MCF 10A (cell line): ENCODE measurements at regions not wholly inside any gene's neighbourhood (a gene's known extent, or its start where the extent isn't known, plus 50 kb on each side); places are given as distances from the start of the nearest gene placed in this dataset.

Source experiments
- BruUV-seq: library from RNA; stranded (reverse); fragments of 400-500 nt; replicated peaks from 2 replicates; lab custom pipeline; 2021; lab: Mats Ljungman, UMichigan
- CTCF ChIA-PET: fragments of 300-600 bp; sonication (Branson Sonifier 250); formaldehyde crosslinking; extraction: SDS; loops from one replicate; lab custom pipeline; 2021; ENCODE audit warnings: antibody characterized with exemption, inconsistent platforms; lab: Yijun Ruan, JAX
- POLR2A ChIA-PET: fragments of 300-600, 350-650 bp; sonication (Branson Sonifier 250); formaldehyde crosslinking; extraction: SDS; loops from one replicate; lab custom pipeline; 2020; ENCODE audit warnings: antibody characterized with exemption, inconsistent platforms; lab: Yijun Ruan, JAX
- DNase-seq: peaks from one replicate; pipeline ENCODE4 v3.0.0-alpha.2; 2018; ENCODE audit not compliant: unreplicated experiment
- H3K27ac Mint-ChIP-seq: one replicate; pipeline ENCODE4 v1.8.0; 2022; ENCODE audit warnings: mild to moderate bottlenecking, low read depth, mixed read lengths; ENCODE audit not compliant: unreplicated experiment
- H3K27me3 Mint-ChIP-seq: one replicate; pipeline ENCODE4 v1.8.0; 2022; ENCODE audit warnings: mixed read lengths; ENCODE audit not compliant: insufficient read depth, unreplicated experiment
- H3K36me3 Mint-ChIP-seq: one replicate; pipeline ENCODE4 v1.8.0; 2022; ENCODE audit warnings: mild to moderate bottlenecking, moderate library complexity, mixed read lengths; ENCODE audit not compliant: insufficient read depth, unreplicated experiment
- H3K4me1 Mint-ChIP-seq: one replicate; pipeline ENCODE4 v1.8.0; 2022; ENCODE audit warnings: mixed read lengths; ENCODE audit not compliant: insufficient read depth, unreplicated experiment
- H3K4me3 Mint-ChIP-seq: one replicate; pipeline ENCODE4 v1.8.0; 2022; ENCODE audit warnings: mild to moderate bottlenecking, moderate library complexity, mixed read lengths; ENCODE audit not compliant: unreplicated experiment
- H3K9me3 Mint-ChIP-seq: one replicate; pipeline ENCODE4 v1.8.0; 2022; ENCODE audit warnings: mixed read lengths; ENCODE audit not compliant: unreplicated experiment
- intact Hi-C: fragments of 100-400 bp; cut with micrococcal nuclease; formaldehyde crosslinking; loops from 2 replicates; pipeline ENCODE4 v1.14.1; 2022
- TF ChIP-seq, protein P1 (sequence below): fragments of 200-600 bp; IDR thresholded peaks from one replicate; pipeline ENCODE4 v1.8.0; 2022; ENCODE audit warnings: antibody characterized with exemption, mild to moderate bottlenecking; ENCODE audit not compliant: unreplicated experiment

DNA sequence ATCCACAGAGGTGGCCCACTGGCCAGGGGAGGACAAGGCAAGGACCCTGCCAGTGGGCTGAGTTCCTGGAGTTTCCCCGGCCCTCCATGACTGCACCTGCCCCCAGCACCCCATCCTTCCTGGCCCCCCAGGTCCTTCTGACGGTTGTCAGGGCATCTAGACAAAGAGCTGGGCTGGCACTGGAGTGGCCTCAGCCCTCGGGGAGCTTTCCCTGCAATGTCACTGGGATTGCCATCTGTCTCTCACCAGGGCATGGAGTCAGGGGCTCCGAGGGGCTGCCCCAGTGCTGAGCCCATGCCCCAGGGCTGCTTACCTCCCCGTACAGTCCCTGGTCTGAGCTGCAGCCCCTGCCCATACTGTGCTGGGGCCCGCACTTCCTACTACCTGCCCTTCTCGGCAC, 446.5 kb upstream of the MKI67 start:
- Mint-ChIP-seq H3K27ac (no peak overlapping the region), H3K4me3 (no peak overlapping the region), H3K27me3 (no peaks in the 10 kb centered on the region), H3K36me3 (no peaks in the 10 kb centered on the region), H3K4me1 (peaks cover 9% of the 10 kb centered on the region), H3K9me3 (no peaks in the 10 kb centered on the region)
- ChIA-PET CTCF (no interaction called here), POLR2A (no interaction called here)
- intact Hi-C loops = no loop called here
- no TSS peak for BruUV-seq
- TF ChIP-seq, protein P1, sequence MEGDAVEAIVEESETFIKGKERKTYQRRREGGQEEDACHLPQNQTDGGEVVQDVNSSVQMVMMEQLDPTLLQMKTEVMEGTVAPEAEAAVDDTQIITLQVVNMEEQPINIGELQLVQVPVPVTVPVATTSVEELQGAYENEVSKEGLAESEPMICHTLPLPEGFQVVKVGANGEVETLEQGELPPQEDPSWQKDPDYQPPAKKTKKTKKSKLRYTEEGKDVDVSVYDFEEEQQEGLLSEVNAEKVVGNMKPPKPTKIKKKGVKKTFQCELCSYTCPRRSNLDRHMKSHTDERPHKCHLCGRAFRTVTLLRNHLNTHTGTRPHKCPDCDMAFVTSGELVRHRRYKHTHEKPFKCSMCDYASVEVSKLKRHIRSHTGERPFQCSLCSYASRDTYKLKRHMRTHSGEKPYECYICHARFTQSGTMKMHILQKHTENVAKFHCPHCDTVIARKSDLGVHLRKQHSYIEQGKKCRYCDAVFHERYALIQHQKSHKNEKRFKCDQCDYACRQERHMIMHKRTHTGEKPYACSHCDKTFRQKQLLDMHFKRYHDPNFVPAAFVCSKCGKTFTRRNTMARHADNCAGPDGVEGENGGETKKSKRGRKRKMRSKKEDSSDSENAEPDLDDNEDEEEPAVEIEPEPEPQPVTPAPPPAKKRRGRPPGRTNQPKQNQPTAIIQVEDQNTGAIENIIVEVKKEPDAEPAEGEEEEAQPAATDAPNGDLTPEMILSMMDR = no peak
- DNase-seq = no peak

DNA sequence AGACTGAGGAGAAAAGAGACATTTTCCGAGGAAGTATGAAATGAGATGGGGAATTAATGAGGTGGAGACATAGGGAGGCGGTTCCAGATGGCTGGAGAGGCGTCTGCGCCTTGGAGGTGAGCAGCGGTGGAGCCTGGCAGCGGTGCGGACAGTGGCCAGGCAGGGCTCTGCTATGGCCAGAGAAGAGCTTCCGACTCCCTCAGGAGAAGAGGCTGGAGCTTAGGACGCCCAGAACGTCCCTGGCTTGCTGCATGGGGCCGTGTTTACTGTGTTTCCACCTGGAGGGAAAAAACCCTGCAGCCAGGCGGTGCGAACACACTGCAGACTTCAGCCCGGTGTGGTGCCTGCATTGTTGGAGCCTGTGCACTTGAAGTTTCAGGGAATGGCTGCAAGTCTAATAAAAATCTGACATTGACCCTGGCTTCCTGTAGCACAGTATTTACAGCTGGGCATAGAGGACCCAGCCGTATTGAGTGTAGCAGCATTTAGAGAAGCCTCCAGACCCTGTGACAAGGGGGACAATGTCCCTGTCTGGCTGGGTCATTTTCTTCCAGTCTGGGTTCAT, 447.1 kb upstream of the MKI67 start:
- peaks cover 9% of the 10 kb centered on the region for H3K4me1 Mint-ChIP-seq
- H3K27me3 Mint-ChIP-seq = no peaks in the 10 kb centered on the region
- H3K27ac Mint-ChIP-seq = no peak overlapping the region
- no peak for DNase-seq
- ChIA-PET CTCF (no interaction called here), POLR2A (no interaction called here)
- BruUV-seq = no TSS peak
- TF ChIP-seq, protein P1 = no peak
- H3K36me3 Mint-ChIP-seq = no peaks in the 10 kb centered on the region
- intact Hi-C loops = no loop called here
- H3K9me3 Mint-ChIP-seq = no peaks in the 10 kb centered on the region
- no peak overlapping the region for H3K4me3 Mint-ChIP-seq

DNA sequence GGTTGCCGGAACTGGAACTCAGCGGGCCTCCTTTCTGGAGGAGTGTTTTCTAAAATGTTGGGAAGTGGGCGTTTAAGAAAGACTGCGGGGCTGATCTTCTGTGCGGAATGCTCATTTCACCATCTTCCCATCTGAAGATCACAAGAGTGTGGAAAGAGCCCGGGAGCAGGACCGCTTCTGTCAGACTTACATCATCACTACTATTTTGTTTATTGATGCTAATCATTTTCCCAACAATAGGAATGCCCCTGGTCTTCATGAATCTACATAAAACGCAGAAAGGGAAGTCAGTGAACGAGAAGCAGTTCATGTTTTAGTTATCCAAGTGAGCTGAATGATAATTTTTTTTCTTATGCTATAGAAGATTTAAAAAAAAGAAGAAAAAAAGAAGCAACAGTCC, 447.8 kb upstream of the MKI67 start:
- no peaks in the 10 kb centered on the region for H3K27me3 Mint-ChIP-seq
- CTCF ChIA-PET = no interaction called here
- H3K27ac Mint-ChIP-seq = no peak overlapping the region
- TF ChIP-seq, protein P1 = no peak
- intact Hi-C loops = no loop called here
- BruUV-seq = no TSS peak
- H3K4me1 Mint-ChIP-seq = peaks cover 9% of the 10 kb centered on the region
- POLR2A ChIA-PET = no interaction called here
- H3K9me3 Mint-ChIP-seq = no peaks in the 10 kb centered on the region
- H3K36me3 Mint-ChIP-seq = no peaks in the 10 kb centered on the region
- no peak overlapping the region for H3K4me3 Mint-ChIP-seq
- no peak for DNase-seq

DNA sequence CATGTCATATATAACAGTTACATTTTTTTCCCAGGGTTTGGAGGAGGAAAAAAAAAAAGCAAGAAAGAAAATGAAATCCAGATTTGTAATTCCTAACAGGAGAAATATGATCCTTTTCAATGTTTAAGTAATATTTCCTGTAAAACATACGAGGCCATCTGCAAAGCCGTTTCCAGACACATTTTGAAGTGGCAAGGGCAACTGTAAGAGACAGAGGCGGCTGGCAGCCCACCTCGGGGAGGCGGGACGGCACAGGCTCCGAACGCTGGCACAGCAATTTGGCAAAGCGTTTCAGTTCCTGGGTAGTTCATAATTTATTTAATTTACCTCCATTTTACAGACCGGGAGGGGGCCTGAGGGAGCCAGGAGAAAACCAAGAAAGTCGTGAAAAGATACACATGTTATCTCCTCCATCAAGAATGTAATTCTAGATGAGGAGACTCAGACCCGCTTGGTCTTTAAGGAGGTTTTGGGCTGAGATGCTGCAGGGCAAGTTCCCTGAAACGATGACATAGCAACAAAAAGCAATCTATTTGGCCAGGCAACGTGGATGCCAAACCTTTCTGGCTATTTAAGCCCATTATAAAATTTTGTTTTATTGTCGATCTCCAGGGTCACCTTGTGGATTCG, 448.5 kb upstream of the MKI67 start:
- TF ChIP-seq, protein P1 = no peak
- H3K36me3 Mint-ChIP-seq = no peaks in the 10 kb centered on the region
- H3K27ac Mint-ChIP-seq = no peak overlapping the region
- ChIA-PET POLR2A (no interaction called here), CTCF (no interaction called here)
- H3K27me3 Mint-ChIP-seq = no peaks in the 10 kb centered on the region
- no TSS peak for BruUV-seq
- H3K4me1 Mint-ChIP-seq = peaks cover 9% of the 10 kb centered on the region
- H3K9me3 Mint-ChIP-seq = no peaks in the 10 kb centered on the region
- no peak overlapping the region for H3K4me3 Mint-ChIP-seq
- intact Hi-C loops = no loop called here
- no peak for DNase-seq
